ENCODE measurements at regions not wholly inside any gene's neighbourhood (a gene's known extent, or its start where the extent isn't known, plus 50 kb on each side); places are given as distances from the start of the nearest gene placed in this dataset.
"Not testable (repeated sequence)": the region's sequence is repeated elsewhere in the genome, so short reads cannot be mapped to it uniquely, and the experiment has no call there.

DNA sequence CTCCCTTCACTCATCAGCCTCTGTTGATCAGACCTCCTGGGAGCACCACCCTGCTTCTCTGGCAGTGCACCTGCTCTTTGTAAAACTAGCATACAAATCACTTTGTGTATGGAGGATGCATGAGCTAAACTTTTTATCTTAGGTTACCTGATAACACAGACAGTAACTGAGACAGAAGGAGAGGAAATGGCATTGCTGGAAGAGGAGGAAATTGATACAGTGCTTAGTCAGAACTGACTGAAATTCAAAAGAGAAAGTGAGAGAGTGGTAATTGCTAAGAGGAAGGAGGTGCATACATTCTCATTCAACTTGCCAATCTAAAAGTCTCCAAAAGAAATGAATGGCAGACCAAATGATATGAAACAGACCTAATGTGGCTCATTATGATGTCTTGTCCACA is 1120.7 kb downstream of the GATA3 start:
- peak in 1 of 5 donors; percentile 52 for DNase-seq

DNA sequence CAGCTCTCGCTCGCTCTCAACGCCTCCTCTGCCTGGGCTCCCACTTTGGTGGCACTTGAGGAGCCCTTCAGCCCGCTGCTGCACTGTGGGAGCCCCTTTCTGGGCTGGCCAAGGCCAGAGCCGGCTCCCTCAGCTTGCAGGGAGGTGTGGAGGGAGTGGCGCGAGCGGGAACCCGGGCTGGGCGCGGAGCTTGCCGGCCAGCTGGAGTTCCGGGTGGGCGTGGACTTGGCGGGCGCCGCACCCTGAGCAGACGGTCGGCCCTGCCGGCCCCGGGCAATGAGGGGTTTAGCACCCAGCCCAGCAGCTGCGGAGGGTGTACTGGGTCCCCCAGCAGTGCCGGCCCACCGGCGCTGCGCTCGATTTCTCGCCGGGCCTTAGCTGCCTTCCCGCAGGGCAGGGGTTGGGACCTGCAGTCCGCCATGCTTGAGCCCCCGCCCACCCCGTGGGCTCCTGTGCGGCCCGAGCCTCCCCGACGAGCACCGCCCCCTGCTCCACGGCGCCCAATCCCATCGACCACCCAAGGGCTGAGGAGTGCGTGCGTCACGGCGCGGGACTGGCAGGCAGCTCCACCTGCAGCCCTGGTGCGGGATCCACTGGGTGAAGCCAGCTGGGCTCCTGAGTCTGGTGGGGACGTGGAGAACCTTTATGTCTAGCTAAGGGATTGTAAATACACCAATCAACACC is 1128.9 kb downstream of the GATA3 start:
- DNase-seq: not testable (repeated sequence)

DNA sequence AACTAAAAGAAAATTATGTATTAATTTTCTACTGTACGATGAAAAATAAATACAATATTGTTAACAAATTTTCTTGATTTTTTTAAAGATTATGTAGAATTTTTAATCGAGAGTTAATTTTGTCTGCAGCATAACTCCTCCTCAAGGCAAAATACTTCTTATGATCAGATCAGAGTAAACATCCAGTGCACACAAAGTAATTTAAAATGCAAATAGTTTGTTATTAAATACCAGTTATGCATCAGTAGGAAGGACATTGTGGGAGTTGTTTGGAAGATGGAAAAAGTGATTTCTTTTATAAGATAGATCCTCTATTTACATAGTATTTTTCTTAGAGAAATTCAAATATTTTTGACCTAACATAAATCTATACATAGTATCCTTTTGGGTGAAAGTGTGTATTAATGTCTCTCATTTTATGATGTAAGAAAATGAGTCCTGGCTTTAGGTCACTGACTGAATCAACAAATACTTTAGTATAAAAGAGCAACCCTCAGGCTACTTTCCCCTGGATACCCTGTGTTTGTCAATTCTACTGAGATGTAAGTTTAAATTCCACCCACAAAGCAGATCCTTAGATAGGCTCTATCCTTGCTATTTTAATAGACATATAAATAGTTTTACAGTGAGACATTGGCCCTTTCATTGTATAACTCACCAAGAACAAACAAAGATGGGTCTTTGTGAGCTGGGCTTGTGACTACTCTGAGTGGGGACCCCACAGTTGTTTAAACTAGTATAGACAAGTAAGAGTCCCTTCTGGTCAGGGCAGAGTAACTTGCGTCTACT is 1133.7 kb downstream of the GATA3 start:
- DNase-seq: no peak

DNA sequence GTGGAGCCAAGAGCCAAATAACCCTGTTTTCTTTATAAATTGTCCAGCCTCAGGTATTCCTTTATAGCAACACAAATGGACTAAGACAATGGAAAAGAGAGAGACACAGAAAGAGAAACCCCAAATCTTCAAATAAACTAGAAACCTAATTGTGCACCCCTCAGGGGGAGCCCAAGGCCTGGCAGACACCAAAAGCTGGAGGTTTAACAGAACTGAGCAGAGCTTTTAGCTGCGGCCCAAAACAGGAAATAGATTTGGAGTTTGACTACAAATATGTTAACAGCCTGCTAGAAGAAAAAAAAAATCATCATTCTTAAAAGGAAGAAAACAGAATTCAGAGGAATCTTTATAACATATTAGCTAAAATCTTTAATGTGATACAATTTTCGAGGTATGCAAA is 1135.0 kb downstream of the GATA3 start:
- DNase-seq: no peak

DNA sequence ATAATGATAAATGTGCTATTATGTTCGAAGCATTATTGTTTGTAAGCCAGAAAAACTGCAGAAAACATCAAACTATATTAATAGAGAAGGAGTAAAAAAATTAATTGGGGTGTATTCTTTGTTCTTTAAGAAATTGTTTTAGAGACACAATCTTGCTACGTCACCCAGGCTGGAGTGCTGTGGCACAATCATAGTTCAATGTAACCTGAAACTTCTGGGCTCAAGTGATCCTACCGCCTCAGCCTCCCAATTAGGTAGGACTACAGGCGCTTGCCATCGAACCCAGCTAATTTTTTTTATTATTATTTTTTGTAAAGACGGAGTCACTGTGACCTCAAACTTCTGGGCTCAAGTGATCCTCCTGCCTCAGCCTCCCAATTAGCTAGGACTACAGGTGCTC is 1138.6 kb downstream of the GATA3 start:
- DNase-seq: no peak

DNA sequence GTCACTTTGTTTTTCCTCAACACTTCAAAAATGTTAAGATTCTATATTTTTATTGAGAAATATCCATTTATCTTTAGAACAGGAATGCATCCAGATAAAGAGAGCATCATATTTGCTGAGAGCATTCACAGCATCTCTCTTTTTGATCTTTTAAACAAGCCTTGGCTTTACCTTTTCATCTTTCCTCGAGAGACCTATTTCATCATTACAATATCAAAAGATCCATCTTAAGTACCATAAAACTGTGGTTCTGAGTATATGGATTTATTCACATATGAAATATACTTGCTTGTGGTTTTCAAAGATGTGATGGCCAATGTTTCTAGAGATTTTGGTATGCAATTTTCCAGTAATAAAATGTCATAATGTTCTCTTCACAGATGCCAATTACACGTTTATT is 1140.9 kb downstream of the GATA3 start:
- DNase-seq: no peak

DNA sequence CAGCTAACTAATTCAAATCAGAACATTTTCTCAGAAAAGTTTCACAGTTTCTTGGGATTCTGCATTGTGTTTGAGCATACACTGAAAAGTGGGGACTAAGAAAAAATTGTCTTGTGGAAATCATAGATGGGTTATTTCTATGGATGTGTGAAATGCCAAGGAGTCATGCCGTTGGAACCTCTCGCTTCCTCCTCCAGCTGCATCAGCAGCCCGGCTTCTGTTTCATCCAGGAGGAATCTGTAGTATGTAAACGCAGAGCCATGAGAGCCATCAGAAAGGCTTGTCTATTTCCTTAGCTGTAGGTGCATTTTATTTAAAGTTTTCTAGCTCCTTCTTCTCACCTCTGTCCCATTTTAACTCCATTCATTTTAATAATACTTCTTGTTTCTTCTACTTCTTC is 1144.1 kb downstream of the GATA3 start:
- DNase-seq: no peak

DNA sequence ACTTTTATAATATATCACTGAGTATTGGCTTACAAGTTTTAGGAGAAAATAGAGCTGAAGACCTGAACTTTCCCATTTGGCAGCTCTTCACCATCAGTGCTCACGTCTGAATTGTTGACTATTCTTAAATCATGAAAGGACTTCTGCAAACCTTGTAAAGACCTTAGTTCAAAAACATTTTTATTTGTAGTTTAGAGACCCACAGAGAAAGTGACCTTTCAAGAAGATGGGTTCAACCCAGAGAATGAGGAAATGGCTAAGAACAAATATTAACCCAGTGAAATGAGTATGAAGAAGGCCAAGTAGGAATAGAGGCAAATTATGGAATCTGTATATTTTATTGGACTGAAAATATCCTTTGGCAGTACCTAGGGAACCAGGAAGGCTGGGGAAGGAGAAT is 1151.1 kb downstream of the GATA3 start:
- no peak for DNase-seq

DNA sequence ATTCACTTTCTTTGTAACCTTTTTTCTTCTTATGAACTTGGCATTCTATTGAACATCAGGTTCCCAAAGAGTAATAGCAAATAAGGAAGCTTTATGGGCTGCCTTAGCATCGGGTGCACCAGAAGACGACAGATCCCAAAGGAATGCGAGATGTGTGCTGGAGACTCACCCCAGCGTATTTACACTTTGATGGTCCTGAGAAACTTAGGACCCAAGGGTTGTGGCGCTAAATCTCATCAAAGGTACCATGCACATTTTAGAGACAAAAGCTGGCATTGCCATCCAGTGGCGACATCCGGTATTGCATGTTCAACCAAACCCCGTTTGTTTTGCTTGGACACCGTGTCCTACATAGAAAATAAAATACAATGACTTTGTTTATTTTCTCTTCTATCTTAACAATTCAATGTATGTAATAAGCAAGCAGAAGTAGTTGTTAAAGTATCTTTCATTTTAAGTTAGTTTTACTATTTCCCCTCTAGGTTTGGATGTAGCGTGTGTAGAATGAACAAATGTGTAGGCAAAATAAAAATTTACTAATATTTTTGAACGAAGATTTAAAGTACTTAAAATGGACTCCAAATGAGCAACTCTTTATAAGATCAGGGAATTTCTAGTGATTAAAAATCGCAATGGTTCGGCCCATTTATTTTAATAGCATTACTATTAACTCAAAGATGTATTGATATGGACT is 1154.8 kb downstream of the GATA3 start:
- peak; percentile 21 to 61 (median 44) for DNase-seq

DNA sequence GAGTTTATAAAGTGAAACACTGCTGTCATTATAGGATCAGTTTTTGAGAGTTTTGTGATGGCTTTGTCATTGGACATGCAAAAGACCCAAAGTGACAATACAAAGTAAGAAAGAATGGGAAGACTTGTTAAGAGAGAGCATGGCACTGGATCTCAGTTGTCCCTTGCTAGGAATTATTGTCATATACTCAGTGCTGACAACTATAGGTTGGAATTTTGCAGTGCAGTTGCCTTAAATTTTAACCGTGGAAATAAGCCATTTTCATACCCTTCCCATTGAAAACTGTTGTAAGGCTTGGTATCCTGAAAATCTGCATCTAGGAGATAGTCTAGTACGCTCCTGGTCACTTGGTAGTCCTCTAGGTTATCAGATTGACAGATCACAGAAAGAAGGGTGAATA is 1156.7 kb downstream of the GATA3 start:
- no peak for DNase-seq

DNA sequence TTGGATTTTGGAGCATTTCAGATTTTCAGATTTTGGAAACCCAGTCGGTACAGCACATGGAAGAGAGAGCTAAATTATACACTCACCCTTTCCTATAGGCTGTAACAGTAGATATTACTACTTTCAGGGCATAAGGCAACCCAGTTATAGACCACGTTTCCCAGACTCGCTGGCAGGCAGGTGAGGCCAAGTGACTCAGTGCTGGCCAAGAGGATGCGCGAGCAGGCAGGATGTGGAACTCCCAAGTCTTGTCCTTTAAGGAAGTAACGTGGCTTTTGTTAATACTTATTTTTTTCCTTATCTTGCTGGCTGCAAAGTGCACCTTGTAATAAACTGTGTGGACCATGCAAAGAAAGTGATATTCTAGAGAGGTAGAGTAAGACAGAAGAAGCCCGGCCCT is 1160.1 kb downstream of the GATA3 start:
- DNase-seq: no peak

DNA sequence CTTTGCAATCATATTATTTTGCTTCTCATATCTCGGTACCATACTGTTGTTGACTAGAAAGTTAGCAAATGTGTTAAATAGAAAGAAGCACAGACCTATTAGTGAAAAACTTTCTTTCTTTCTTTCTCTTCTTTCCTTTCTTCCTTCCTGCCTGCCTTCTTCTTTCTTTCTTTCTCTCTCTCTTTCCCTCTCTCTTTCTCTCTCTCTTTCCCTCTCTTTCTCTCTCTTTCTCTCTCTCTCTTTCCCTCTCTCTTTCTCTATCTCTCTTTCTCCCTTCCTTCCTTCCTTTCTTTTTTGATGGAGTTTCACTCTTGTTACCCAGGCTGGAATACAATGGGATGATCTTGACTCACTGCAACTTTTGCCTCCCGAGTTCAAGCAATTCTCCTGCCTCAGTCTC is 1160.6 kb downstream of the GATA3 start:
- DNase-seq: no peak

DNA sequence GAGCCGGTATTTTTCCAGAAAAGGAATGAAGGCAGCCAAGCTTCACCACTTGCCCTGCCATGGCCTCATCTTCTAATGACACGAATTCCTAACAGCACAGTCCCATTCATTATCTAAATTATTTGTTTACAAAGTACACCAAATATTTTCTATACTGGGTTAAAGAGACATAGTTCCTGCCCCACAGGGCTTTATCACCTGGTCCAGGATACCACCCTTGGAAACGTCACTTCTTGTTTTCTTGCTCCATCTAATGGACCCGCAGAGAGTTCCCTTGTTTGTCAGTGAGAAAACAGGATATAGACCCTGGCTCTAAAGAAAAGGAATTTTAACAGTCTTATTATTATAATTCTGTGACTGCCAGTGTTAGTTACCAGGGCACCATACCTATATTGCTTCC is 1165.4 kb downstream of the GATA3 start:
- no peak for DNase-seq

DNA sequence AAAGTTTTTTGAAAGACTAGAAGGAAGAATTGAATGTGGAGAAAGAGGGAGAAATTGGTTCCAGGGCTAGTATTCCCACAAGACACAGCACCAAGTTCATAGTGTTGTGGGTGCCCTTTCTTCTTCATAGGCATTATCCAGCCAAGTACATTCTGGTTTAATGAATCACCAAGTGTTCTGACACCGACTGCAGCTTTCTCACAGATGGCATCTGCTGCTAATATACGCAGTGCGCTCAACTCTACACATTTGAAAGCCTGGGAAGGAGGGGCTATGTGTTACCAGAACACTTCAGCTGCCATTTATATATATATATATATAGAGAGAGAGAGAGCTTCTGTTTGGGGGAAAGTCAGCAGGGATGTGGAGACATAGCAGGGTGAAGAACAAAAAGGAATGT is 1168.4 kb downstream of the GATA3 start:
- no peak for DNase-seq

DNA sequence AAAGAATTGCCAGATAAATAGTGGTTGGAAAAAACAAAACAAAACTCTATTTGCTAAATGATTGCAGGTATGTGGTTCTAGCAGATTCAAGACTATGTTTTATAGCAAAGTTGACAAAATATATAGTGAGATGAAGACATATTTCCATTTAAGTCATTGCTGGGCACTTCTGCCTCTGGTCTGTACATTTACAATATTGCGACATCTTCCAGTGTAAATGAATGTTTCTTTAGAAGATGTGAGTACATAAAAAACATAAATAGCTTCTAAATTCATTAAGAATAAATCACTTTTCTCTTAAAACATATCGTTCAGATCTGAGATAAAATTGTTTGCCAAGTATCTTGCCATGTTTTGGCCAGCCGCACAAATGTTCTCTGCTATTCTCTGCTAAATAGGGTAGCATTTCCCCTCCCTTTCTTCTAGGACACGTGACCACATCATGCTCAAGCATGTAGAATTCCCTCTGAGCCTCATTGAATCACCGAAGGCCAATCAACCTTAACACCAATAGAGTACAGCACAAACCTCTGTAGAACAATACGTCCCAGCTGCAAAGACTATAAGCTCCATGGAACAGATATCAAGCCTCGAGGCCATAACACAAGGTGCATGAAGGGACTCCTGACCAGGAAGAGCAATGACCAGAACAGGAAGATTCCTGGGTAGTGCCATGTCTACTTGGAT is 1173.3 kb downstream of the GATA3 start:
- DNase-seq: no peak

DNA sequence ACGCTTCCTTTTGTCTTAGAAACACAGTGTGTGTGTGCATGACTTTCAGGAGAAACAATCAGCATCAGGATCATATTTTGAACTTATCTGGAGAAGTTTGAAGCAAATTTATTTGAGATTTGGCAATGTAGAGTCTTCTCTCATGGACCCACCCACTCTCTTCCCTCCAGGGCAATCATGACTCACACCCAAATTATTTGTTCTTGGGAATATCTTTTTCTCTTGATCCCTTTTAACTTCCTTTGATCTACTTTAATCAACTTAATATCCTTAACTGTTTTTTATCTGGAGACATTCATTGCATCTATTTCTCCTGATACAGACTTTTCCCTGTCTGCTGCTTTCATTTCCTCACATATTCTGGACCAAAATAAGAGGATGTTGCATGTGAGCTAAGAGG is 1174.3 kb downstream of the GATA3 start:
- DNase-seq: no peak

DNA sequence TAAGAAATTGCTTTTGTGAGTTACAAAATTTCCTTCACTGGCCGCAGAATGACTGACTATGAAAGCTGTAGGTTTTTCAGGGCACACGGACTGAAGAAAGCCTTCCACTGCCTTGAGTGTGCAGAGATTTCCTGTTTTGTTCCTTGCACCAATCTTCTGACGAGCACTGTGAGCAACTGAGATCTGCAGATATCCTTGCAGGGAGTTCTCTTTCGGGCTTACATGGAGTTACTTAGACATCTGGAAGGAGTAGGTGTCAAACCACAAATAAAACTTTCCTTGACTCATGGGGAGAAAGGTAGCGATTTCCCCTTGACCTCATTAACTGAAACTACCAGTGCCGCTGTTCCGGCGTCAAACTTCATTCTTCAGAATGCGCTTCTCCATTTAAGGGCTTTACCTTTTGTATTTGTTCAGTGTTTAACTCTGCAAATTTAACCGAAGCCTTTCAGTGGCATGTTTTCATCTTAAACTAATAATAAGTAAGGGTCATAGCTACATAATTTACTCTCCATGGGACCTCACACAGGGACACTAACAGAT is 1175.3 kb downstream of the GATA3 start:
- DNase-seq: peak in 1 of 5 donors; percentile 11

DNA sequence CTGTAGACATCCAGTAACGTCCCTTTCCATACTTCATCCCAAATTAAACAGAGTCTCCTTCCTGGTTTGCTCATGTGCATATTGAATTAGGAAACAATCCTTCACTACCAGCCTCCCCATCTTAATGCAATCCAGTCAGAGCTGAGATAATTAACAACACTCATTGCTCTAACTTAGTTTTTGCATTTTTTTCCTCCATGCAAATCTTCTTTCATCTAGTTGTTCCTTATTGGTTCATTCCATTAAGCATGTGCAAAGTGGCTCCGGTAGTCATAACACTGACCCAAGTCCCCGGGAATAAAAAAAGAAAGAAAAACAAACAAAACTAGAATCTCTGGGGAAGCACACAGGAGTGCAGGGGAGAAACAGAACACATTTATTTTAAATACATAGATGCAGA is 1176.1 kb downstream of the GATA3 start:
- DNase-seq: no peak

DNA sequence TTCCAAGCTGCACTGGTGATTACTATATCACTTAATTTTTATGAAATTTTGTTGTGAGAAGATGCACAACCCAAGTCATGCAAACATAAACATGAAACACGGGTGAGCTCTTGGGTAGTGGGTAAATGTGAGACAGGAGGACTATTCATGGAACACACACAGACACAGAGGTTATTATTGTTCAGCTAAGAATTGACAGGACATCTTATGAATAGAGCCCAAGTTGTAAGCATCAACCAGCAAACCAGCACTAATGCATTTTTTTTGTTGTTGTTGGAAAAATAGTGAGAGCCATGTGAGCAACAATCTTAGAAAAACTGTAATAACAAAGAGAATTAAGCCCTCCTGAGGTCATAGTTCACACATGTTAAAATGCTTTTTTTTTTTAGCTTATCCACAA is 1179.7 kb downstream of the GATA3 start:
- DNase-seq: no peak

DNA sequence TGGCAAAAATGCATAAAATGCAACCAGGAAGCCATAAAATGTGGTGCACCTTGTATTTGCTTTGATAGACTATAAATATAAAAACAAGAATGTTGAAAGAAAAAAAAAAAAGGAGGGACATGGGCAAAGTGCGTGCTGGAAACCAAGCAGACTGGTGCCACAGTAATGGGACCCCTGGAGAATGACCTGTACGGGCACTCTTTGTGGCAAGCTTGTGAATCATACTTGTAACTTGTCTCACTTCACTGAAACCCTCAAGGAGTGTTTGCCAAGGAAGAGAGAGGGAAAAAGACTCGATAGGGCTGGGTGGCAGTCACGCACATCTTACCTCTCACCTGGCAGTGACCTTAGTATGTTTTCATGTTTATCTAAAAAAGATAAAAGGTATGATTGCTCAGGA is 1183.6 kb downstream of the GATA3 start:
- DNase-seq: no peak

DNA sequence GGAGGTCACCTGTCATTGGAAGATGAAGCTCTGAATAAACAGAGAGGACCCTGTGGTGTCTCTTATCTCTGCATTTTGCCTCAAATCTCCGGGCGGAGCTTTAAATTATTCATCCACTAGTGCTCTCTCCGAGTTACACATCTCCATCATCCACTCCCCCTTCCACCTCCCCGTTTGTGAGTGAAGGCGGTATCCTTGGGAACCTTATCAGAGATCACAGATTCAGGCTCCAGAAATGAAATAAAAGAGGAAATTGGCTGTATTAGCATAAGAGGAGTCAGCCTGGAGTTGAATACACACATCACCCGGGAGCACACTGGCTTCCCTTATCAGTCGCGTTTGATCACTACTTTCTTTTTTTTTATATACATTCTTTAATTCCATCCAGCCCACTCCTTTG is 1184.8 kb downstream of the GATA3 start:
- no peak for DNase-seq

DNA sequence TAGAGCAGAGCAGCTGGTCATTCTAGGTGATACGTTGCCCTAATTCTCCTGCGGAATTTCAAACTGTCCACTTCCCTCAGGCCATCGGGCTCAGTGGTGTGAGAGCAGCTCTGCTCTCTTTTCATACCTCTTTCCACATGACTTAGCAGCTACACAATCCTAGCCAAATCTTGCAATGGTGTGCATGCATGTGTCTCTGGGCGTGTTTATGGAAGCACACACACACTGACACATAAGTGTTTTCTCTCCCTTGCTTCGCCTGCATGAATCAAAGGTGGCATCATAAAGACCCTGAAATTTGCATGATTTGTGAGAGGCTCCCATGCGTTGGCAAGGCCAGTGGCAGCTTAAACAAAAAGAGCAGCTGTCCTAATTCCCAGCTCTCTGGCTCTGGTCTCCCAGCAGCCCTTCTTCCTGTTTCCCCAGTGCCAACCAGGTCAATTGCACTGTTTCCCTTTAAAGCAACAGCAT is 1189.5 kb downstream of the GATA3 start:
- no peak for DNase-seq

DNA sequence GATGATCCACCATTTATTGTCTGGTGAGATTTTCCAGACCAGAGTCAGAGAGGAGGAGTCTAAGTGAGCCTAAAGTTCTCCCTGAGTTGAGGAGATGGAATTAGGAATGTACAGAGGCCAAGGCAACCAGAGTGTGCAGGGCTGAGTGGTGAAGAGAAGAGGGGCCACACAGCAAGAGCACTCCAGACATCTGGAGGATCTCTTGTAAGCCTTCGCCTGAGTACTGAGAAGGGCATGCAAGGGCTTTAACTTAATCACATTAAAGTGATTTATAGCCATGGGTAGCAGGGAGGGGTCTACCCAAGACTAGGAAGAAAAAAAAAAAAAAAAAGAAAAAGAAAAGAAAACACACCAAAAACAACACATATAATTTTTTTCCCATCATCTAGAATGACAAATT is 1190.4 kb downstream of the GATA3 start:
- no peak for DNase-seq

Measured in T-helper 1 cell (primary cell).